C1 segment of cervical spinal cord (tissue), 14 donors: ENCODE measurements at regions not wholly inside any gene's neighbourhood (a gene's known extent, or its start where the extent isn't known, plus 50 kb on each side); places are given as distances from the start of the nearest gene placed in this dataset.

Experiments
- DNase-seq, 14 donors: peaks; one replicate each; lab custom pipeline; 2025; lab: John Stamatoyannopoulos, UW

- DNase-seq, result no peak
Measured at GRCh38 chr9:113817171-113817570, 58.9 kb upstream of the ZNF618 start.

- no peak for DNase-seq
Measured at GRCh38 chr9:113818391-113818790, 57.7 kb upstream of the ZNF618 start.

- DNase-seq, result no peak
Measured at GRCh38 chr9:113822315-113822714, 53.8 kb upstream of the ZNF618 start.

- no peak for DNase-seq
Measured at GRCh38 chr9:113823421-113823820, 52.7 kb upstream of the ZNF618 start.
